A549 (cell line): ENCODE measurements at regions not wholly inside any gene's neighbourhood (a gene's known extent, or its start where the extent isn't known, plus 50 kb on each side); places are given as distances from the start of the nearest gene placed in this dataset.

Experiments used
- ATAC-seq, 2 experiments: fragments of 200-7000 bp in 1 of 2; fragments of >200 bp in 1 of 2; cut with Nextera tagmentation in 1 of 2; cut with Tn5 transposase in 1 of 2; 3 replicates each; pipeline versions ENCODE4 v1.8.0 to v1.9.1; 2018 to 2020; ENCODE audit warnings: mild to moderate bottlenecking in 1 of 2, moderate library complexity in 1 of 2
- CTCF ChIA-PET: fragments of 300-600 bp; sonication (Branson Sonifier 250); formaldehyde crosslinking; extraction: SDS; loops from one replicate; lab custom pipeline; 2021; ENCODE audit warnings: antibody characterized with exemption, inconsistent platforms; lab: Yijun Ruan, JAX
- POLR2A ChIA-PET: fragments of 350-600 bp; formaldehyde crosslinking; extraction: SDS; loops from one replicate; lab custom pipeline; 2021; ENCODE audit warnings: antibody characterized with exemption, inconsistent platforms; lab: Yijun Ruan, JAX
- DNase-seq, 2 experiments: peaks; one replicate each; pipeline versions ENCODE4 v3.0.0 to v3.0.0-alpha.2; 2011 to 2016; ENCODE audit warnings: low read depth in 1 of 2, low spot score in 1 of 2
- FAIRE-seq: peaks from 2 replicates; lab custom pipeline; 2011; peaks lifted over from hg19 to GRCh38; lab: Jason Lieb, UNC
- H3K27ac ChIP-seq, 2 experiments: fragments of >200 bp; sonication (Bioruptor Twin); formaldehyde crosslinking; 3 replicates each; pipeline ENCODE4 v1.5.1; 2016 to 2017
- H3K4me1 ChIP-seq: fragments of >200 bp; sonication (Bioruptor Twin); formaldehyde crosslinking; 3 replicates; pipeline ENCODE4 v1.6.1; 2016
- H3K4me2 ChIP-seq: fragments of >200 bp; sonication (Bioruptor Twin); formaldehyde crosslinking; 3 replicates; pipeline ENCODE4 v1.6.1; 2016
- H3K4me3 ChIP-seq: fragments of >200 bp; sonication (Bioruptor Twin); formaldehyde crosslinking; 3 replicates; pipeline ENCODE4 v1.5.1; 2016
- H3K9me3 ChIP-seq: fragments of >200 bp; sonication (Bioruptor Twin); formaldehyde crosslinking; 3 replicates; pipeline ENCODE4 v1.6.1; 2016
- BHLHE40 ChIP-seq: IDR thresholded peaks from 2 replicates; pipeline ENCODE4 v1.6.1; 2012; ENCODE audit warnings: low read depth, low read length, inconsistent platforms
- CBX8 ChIP-seq: fragments of 200-600 bp; sonication (generic); IDR thresholded peaks from 2 replicates; pipeline ENCODE4 v1.6.1; 2016
- CHD2 ChIP-seq: fragments of 150-350 bp; IDR thresholded peaks from 2 replicates; pipeline ENCODE4 v1.6.1; 2014; ENCODE audit warnings: low read length; ENCODE audit not compliant: partially characterized antibody
- CHD4 ChIP-seq: fragments of 200-600 bp; sonication (generic); IDR thresholded peaks from 2 replicates; pipeline ENCODE4 v1.6.1; 2016; ENCODE audit warnings: antibody characterized with exemption, mild to moderate bottlenecking, borderline replicate concordance
- EHF ChIP-seq: fragments of 250-450 bp; sonication (Bioruptor Pico); IDR thresholded peaks from 2 replicates; pipeline ENCODE4 v1.5.0; 2020; ENCODE audit warnings: mild to moderate bottlenecking
- ESRRA ChIP-seq: fragments of 150-350 bp; IDR thresholded peaks from 2 replicates; pipeline ENCODE4 v1.6.1; 2014; ENCODE audit warnings: mild to moderate bottlenecking, low read length, borderline replicate concordance
- FOSL2 ChIP-seq, 2 experiments: fragments of 450-650 bp in 1 of 2; fragments of >200 bp in 1 of 2; sonication (Bioruptor Twin) in 1 of 2; formaldehyde crosslinking; IDR thresholded peaks; 2 replicates each; pipeline versions ENCODE4 v1.5.0 to v1.6.1; 2016 to 2020; ENCODE audit warnings: mild to moderate bottlenecking in 1 of 2, moderate library complexity in 1 of 2
- GATA3 ChIP-seq: IDR thresholded peaks from 2 replicates; pipeline ENCODE4 v1.6.1; 2012; ENCODE audit warnings: borderline replicate concordance
- HEYL ChIP-seq: fragments of 250-450 bp; sonication (Bioruptor Pico); IDR thresholded peaks from 2 replicates; pipeline ENCODE4 v1.8.0; 2021; ENCODE audit warnings: mild to moderate bottlenecking, moderate library complexity
- HOXA7 ChIP-seq: fragments of 250-450 bp; sonication (Bioruptor Pico); IDR thresholded peaks from 2 replicates; pipeline ENCODE4 v1.5.0; 2020; ENCODE audit warnings: mild to moderate bottlenecking, moderate library complexity
- HOXB5 ChIP-seq: fragments of 250-450 bp; sonication (Bioruptor Pico); IDR thresholded peaks from 2 replicates; pipeline ENCODE4 v1.5.0; 2020; ENCODE audit warnings: mild to moderate bottlenecking, moderate library complexity
- JUNB ChIP-seq: fragments of >200 bp; sonication (Bioruptor Twin); formaldehyde crosslinking; IDR thresholded peaks from 2 replicates; pipeline ENCODE4 v1.6.1; 2016
- KDM1A ChIP-seq: fragments of 200-600 bp; sonication (generic); IDR thresholded peaks from 2 replicates; pipeline ENCODE4 v1.6.1; 2016; ENCODE audit warnings: low read depth, mild to moderate bottlenecking
- MAFK ChIP-seq: fragments of 450-650 bp; IDR thresholded peaks from 2 replicates; pipeline ENCODE4 v1.6.1; 2014; ENCODE audit not compliant: partially characterized antibody
- MAZ ChIP-seq: fragments of 150-350 bp; IDR thresholded peaks from 2 replicates; pipeline ENCODE4 v1.6.1; 2014; ENCODE audit warnings: antibody characterized with exemption, low read depth, low read length, borderline replicate concordance
- MYC ChIP-seq: IDR thresholded peaks from 2 replicates; pipeline ENCODE4 v1.6.1; 2012; ENCODE audit warnings: mild to moderate bottlenecking, inconsistent platforms, low read length, improper control_type of control experiment, borderline replicate concordance
- NFE2L2 ChIP-seq: fragments of 150-350 bp; conservative IDR thresholded peaks from 2 replicates; pipeline ENCODE4 v1.6.1; 2014; ENCODE audit warnings: low read length
- NPAS2 ChIP-seq: fragments of 250-450 bp; sonication (Bioruptor Pico); IDR thresholded peaks from 2 replicates; pipeline ENCODE4 v1.8.0; 2022; ENCODE audit warnings: mild to moderate bottlenecking, moderate library complexity, borderline replicate concordance
- NR3C1 ChIP-seq: fragments of >200 bp; sonication (Bioruptor Twin); formaldehyde crosslinking; IDR thresholded peaks from 3 replicates; pipeline ENCODE4 v1.6.1; 2017
- POLR2AphosphoS2 ChIP-seq: conservative IDR thresholded peaks from 2 replicates; pipeline ENCODE4 v1.6.1; 2012; ENCODE audit warnings: low read length, improper control_type of control experiment, inconsistent platforms
- SREBF2 ChIP-seq: fragments of 450-650 bp; IDR thresholded peaks from 2 replicates; pipeline ENCODE4 v1.6.1; 2014; ENCODE audit warnings: mild to moderate bottlenecking, moderate library complexity
- ZFP36 ChIP-seq: fragments of 450-650 bp; IDR thresholded peaks from 2 replicates; pipeline ENCODE4 v1.6.1; 2014; ENCODE audit warnings: borderline replicate concordance; ENCODE audit not compliant: partially characterized antibody
- ZNF302 ChIP-seq: fragments of 250-450 bp; sonication (Bioruptor Pico); IDR thresholded peaks from 2 replicates; pipeline ENCODE4 v1.9.0; 2021; ENCODE audit warnings: inconsistent platforms, mild to moderate bottlenecking, moderate library complexity
- WGBS: methylation state at CpG from one replicate; pipeline ENCODE4 v1.1.6; 2017; ENCODE audit errors: missing lambda C conversion rate; 5-methylcytosine and 5-hydroxymethylcytosine counted together
- TF ChIP-seq, protein P1 (sequence below): fragments of 250-450 bp; sonication (Bioruptor Pico); IDR thresholded peaks from 2 replicates; pipeline ENCODE4 v1.5.0; 2020; ENCODE audit warnings: low read depth, mild to moderate bottlenecking, moderate library complexity
- TF ChIP-seq, protein P2 (sequence below): fragments of 450-650 bp; IDR thresholded peaks from 2 replicates; pipeline ENCODE4 v1.6.1; 2014; ENCODE audit warnings: antibody characterized with exemption
- TF ChIP-seq, protein P3 (sequence below): IDR thresholded peaks from 2 replicates; pipeline ENCODE4 v1.6.1; 2012
- TF ChIP-seq, protein P4 (sequence below): IDR thresholded peaks from 2 replicates; pipeline ENCODE4 v1.6.1; 2012; ENCODE audit warnings: low read depth, borderline replicate concordance
- TF ChIP-seq, protein P5 (sequence below): IDR thresholded peaks from 2 replicates; pipeline ENCODE4 v1.6.1; 2012
- TF ChIP-seq, protein P6 (sequence below): fragments of >200 bp; sonication (Bioruptor Twin); formaldehyde crosslinking; IDR thresholded peaks from 3 replicates; pipeline ENCODE4 v1.6.1; 2016

DNA sequence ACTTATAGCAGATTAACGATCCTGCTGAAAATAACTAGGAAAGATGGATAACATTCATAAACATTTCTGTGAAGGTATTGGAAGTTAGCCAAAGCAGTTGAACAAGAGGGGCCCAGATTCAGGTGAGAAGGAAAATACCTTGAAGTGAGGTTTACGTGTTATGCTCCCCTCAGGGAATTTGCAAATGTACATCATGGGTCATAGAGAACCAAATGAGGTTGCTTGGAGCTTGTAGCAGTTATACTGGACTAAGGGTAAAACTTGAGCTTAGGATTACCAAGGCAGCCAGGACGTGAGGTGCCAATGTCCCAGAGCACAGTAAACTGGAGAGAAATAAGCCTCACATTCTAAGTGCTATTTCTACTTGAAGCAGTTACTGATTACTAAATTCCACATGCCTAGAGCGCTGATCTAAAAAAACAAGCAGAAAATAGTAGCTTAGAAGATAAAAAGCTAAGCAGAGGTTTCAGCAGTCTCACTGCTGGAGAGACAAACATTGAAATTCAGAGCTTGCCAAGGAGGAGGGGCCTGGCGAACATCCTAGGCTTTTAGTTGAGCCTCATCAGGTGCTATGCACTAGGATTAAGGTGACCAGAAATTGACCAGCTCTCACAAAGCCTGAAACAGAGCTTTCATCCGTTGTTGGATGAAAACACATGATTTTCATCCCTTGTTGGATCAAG lies 136.7 kb upstream of the FAM20A start (continued):
- TF ChIP-seq KDM1A (no peak), FOSL2 (IDR thresholded peaks at IDR 0.05) (no peak), FOSL2 (CRISPR knock-in tag; IDR thresholded peaks at IDR 0.05) (no peak)

DNA sequence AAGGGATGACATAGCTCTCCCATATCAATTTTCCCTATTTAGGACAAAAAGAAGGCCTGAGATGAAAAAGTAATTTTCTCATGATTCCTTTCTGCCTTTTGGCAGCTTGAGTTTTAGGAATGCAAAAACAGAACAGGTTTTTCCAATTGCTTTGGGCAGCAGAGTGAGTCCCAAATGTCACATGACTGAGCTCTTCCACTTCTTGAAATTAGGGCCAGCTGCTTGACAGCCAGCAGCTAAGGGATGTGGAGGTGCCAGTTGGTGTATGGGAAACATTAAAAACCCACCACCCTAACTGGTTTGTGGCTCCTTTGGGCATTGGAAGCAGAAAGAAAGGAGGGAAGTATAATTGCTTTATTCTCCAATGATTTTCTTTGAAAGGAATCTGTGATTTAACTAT lies 133.8 kb upstream of the FAM20A start:
- FAIRE-seq (no peak), DNase-seq (no peak), ATAC-seq (no peak)
- no peaks in the 10 kb centered on the region for H3K9me3 ChIP-seq
- H3K4me3 ChIP-seq = no peak overlapping the region
- no peak overlapping the region for H3K4me2 ChIP-seq
- H3K4me1 ChIP-seq = no peaks in the 10 kb centered on the region
- CTCF ChIA-PET = interaction anchor here (0.9 to 2.4 kb wide), 2 partner anchors 10 to 17 kb away, joined by 4 to 8 read pairs; no protein-coding TSS in a partner anchor
- TF ChIP-seq BHLHE40 (no peak), HOXA7 (CRISPR knock-in tag) (no peak), MYC (no peak), NPAS2 (CRISPR knock-in tag) (no peak), POLR2AphosphoS2 (no peak), CHD4 (no peak), NFE2L2 (no peak), NR3C1 (no peak), CBX8 (no peak), ESRRA (no peak), ZFP36 (no peak)
- TF ChIP-seq, protein P1, sequence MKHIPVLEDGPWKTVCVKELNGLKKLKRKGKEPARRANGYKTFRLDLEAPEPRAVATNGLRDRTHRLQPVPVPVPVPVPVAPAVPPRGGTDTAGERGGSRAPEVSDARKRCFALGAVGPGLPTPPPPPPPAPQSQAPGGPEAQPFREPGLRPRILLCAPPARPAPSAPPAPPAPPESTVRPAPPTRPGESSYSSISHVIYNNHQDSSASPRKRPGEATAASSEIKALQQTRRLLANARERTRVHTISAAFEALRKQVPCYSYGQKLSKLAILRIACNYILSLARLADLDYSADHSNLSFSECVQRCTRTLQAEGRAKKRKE (CRISPR knock-in tag) = no peak
- TF ChIP-seq, protein P2, sequence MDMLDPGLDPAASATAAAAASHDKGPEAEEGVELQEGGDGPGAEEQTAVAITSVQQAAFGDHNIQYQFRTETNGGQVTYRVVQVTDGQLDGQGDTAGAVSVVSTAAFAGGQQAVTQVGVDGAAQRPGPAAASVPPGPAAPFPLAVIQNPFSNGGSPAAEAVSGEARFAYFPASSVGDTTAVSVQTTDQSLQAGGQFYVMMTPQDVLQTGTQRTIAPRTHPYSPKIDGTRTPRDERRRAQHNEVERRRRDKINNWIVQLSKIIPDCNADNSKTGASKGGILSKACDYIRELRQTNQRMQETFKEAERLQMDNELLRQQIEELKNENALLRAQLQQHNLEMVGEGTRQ = no peak
- TF ChIP-seq, protein P3, sequence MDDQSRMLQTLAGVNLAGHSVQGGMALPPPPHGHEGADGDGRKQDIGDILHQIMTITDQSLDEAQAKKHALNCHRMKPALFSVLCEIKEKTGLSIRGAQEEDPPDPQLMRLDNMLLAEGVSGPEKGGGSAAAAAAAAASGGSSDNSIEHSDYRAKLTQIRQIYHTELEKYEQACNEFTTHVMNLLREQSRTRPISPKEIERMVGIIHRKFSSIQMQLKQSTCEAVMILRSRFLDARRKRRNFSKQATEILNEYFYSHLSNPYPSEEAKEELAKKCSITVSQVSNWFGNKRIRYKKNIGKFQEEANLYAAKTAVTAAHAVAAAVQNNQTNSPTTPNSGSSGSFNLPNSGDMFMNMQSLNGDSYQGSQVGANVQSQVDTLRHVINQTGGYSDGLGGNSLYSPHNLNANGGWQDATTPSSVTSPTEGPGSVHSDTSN = no peak
- TF ChIP-seq, protein P4, sequence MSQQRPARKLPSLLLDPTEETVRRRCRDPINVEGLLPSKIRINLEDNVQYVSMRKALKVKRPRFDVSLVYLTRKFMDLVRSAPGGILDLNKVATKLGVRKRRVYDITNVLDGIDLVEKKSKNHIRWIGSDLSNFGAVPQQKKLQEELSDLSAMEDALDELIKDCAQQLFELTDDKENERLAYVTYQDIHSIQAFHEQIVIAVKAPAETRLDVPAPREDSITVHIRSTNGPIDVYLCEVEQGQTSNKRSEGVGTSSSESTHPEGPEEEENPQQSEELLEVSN = no peak
- TF ChIP-seq, all 56 proteins: peak for 0
- POLR2A ChIA-PET = no interaction called here
- no peak overlapping the region for H3K27ac ChIP-seq

DNA sequence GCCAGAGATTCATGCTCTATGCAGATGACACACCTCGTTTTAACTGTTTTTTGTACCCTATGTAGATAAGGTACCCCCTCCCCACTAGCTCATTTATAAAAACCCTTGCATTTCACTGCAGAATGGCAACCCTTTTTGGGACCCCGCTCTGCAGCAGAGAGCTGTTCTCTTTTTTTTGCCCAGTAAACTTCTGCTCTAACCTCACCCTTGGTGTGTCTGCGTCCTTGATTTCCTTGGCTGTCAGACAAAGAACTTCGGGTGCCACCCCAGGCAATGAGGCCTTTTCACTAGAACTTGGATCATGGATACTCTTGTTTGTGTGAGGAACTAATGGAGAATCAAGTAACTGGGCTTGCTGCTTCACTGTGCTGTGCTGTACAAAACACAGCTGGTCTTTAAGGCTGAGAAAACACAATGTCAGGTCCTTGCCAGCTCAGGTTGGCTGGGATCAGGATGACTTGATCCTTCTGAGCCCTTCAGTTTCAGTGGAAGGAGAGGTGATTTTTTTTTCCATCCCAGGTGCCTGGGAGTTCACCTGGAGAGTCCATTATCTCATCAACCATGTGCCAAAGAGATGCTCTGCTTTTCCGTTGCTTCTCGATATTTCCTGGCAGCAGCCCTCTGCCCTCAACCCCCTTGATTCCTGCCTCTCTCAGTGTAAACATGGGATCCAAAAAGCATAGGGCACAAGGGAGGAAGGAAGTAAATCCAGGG lies 133.2 kb upstream of the FAM20A start:
- POLR2A ChIA-PET = no interaction called here
- 0 out of 6 replicates have a peak, but pooled peaks of 1 of the 2 experiments have one; percentile 10 for ATAC-seq
- no peaks in the 10 kb centered on the region for H3K4me1 ChIP-seq
- CTCF ChIA-PET = interaction anchor here (0.6 to 2.4 kb wide), 2 partner anchors 9 to 501 kb away, joined by 3 to 8 read pairs; no protein-coding TSS in a partner anchor
- no peak for DNase-seq
- 58% methylated on average over 6 of the region's 6 CpGs for WGBS
- H3K27ac ChIP-seq = no peak overlapping the region
- no peak overlapping the region for H3K4me2 ChIP-seq
- no peak overlapping the region for H3K4me3 ChIP-seq
- H3K9me3 ChIP-seq = no peaks in the 10 kb centered on the region
- no peak for FAIRE-seq
- TF ChIP-seq NPAS2 (CRISPR knock-in tag) (no peak), ZNF302 (CRISPR knock-in tag) (no peak), HOXB5 (CRISPR knock-in tag) (no peak), GATA3 (no peak), EHF (no peak), SREBF2 (no peak), JUNB (no peak), MAZ (no peak), FOSL2 (IDR thresholded peaks at IDR 0.05) (no peak), FOSL2 (CRISPR knock-in tag; IDR thresholded peaks at IDR 0.05) (no peak), MAFK (no peak), CHD2 (no peak), HEYL (CRISPR knock-in tag) (no peak), HOXA7 (CRISPR knock-in tag) (no peak), MYC (no peak)
- TF ChIP-seq, protein P2 = no peak
- TF ChIP-seq, protein P5, sequence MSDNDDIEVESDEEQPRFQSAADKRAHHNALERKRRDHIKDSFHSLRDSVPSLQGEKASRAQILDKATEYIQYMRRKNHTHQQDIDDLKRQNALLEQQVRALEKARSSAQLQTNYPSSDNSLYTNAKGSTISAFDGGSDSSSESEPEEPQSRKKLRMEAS = no peak
- TF ChIP-seq, protein P6, sequence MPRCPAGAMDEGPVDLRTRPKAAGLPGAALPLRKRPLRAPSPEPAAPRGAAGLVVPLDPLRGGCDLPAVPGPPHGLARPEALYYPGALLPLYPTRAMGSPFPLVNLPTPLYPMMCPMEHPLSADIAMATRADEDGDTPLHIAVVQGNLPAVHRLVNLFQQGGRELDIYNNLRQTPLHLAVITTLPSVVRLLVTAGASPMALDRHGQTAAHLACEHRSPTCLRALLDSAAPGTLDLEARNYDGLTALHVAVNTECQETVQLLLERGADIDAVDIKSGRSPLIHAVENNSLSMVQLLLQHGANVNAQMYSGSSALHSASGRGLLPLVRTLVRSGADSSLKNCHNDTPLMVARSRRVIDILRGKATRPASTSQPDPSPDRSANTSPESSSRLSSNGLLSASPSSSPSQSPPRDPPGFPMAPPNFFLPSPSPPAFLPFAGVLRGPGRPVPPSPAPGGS = no peak
